ENCODE measurements at regions not wholly inside any gene's neighbourhood (a gene's known extent, or its start where the extent isn't known, plus 50 kb on each side); places are given as distances from the start of the nearest gene placed in this dataset.

GRCh38 chr4:122046255-122046654 lies 94.4 kb upstream of the TRPC3 start:
- TF ChIP-seq, protein P1, sequence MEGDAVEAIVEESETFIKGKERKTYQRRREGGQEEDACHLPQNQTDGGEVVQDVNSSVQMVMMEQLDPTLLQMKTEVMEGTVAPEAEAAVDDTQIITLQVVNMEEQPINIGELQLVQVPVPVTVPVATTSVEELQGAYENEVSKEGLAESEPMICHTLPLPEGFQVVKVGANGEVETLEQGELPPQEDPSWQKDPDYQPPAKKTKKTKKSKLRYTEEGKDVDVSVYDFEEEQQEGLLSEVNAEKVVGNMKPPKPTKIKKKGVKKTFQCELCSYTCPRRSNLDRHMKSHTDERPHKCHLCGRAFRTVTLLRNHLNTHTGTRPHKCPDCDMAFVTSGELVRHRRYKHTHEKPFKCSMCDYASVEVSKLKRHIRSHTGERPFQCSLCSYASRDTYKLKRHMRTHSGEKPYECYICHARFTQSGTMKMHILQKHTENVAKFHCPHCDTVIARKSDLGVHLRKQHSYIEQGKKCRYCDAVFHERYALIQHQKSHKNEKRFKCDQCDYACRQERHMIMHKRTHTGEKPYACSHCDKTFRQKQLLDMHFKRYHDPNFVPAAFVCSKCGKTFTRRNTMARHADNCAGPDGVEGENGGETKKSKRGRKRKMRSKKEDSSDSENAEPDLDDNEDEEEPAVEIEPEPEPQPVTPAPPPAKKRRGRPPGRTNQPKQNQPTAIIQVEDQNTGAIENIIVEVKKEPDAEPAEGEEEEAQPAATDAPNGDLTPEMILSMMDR (conservative IDR thresholded peaks at IDR 0.05): no peak
- TF ChIP-seq ZFX (IDR thresholded peaks at IDR 0.05): no peak

All from C4-2B (cell line).